GM19351 (cell line): ENCODE measurements at regions not wholly inside any gene's neighbourhood (a gene's known extent, or its start where the extent isn't known, plus 50 kb on each side); places are given as distances from the start of the nearest gene placed in this dataset.
"Not testable (repeated sequence)": the region's sequence is repeated elsewhere in the genome, so short reads cannot be mapped to it uniquely, and the experiment has no call there.

Experiments
- ATAC-seq: cut with Tn5 transposase; IDR thresholded peaks from one replicate; pipeline ENCODE4 v1.9.1; 2021; ENCODE audit warnings: mild to moderate bottlenecking, moderate library complexity; ENCODE audit not compliant: unreplicated experiment

GRCh38 chr13:84821261-84821660 lies 939.0 kb upstream of the SLITRK1 start:
- ATAC-seq: no peak

- no peak for ATAC-seq
Measured at GRCh38 chr13:84816567-84817105, 934.4 kb upstream of the SLITRK1 start.

- no peak for ATAC-seq
Measured at GRCh38 chr13:84812789-84813188, 930.5 kb upstream of the SLITRK1 start.

- no peak for ATAC-seq
Measured at GRCh38 chr13:84812078-84812477, 929.8 kb upstream of the SLITRK1 start.

GRCh38 chr13:84810781-84811180 lies 928.5 kb upstream of the SLITRK1 start:
- ATAC-seq: no peak

GRCh38 chr13:84802073-84802472 lies 919.8 kb upstream of the SLITRK1 start:
- ATAC-seq: no peak

GRCh38 chr13:84784443-84785153 lies 902.3 kb upstream of the SLITRK1 start:
- no peak for ATAC-seq

- no peak for ATAC-seq
Measured at GRCh38 chr13:84777316-84777715, 895.0 kb upstream of the SLITRK1 start.

- ATAC-seq: no peak
Measured at GRCh38 chr13:84776593-84776992, 894.3 kb upstream of the SLITRK1 start.

- ATAC-seq: not testable (repeated sequence)
Measured at GRCh38 chr13:84775920-84776319, 893.6 kb upstream of the SLITRK1 start.

GRCh38 chr13:84774111-84774510 lies 891.8 kb upstream of the SLITRK1 start:
- no peak for ATAC-seq

GRCh38 chr13:84760956-84761355 lies 878.7 kb upstream of the SLITRK1 start:
- ATAC-seq: no peak

GRCh38 chr13:84749126-84749525 lies 866.9 kb upstream of the SLITRK1 start:
- no peak for ATAC-seq

- ATAC-seq: no peak
Measured at GRCh38 chr13:84745051-84745551, 862.8 kb upstream of the SLITRK1 start.

GRCh38 chr13:84744203-84744602 lies 861.9 kb upstream of the SLITRK1 start:
- ATAC-seq: no peak

GRCh38 chr13:84741253-84741652 lies 859.0 kb upstream of the SLITRK1 start:
- ATAC-seq: no peak

GRCh38 chr13:84739021-84739420 lies 856.7 kb upstream of the SLITRK1 start:
- ATAC-seq: no peak

GRCh38 chr13:84737661-84738060 lies 855.4 kb upstream of the SLITRK1 start:
- ATAC-seq: no peak

- ATAC-seq: no peak
Measured at GRCh38 chr13:84730376-84730775, 848.1 kb upstream of the SLITRK1 start.

GRCh38 chr13:84705982-84706710 lies 823.9 kb upstream of the SLITRK1 start:
- ATAC-seq: no peak

- ATAC-seq: no peak
Measured at GRCh38 chr13:84702174-84702573, 819.9 kb upstream of the SLITRK1 start.

- not testable (repeated sequence) for ATAC-seq
Measured at GRCh38 chr13:84697591-84697990, 815.3 kb upstream of the SLITRK1 start.
